Activated CD8-positive, alpha-beta memory T cell treated with anti-CD3 and anti-CD28 coated beads for 24 hours (primary cell): ENCODE measurements at regions not wholly inside any gene's neighbourhood (a gene's known extent, or its start where the extent isn't known, plus 50 kb on each side); places are given as distances from the start of the nearest gene placed in this dataset.

ENCODE experiments used
- DNase-seq: peaks from one replicate; pipeline ENCODE4 v3.0.0-alpha.2; 2020

- DNase-seq: no peak
Observed at GRCh38 chr3:181764544-181764943, 52.8 kb downstream of the SOX2 start.

GRCh38 chr3:181770296-181770695 lies 58.6 kb downstream of the SOX2 start:
- no peak for DNase-seq

- no peak for DNase-seq
Observed at GRCh38 chr3:181771120-181771519, 59.4 kb downstream of the SOX2 start.

- no peak for DNase-seq
Observed at GRCh38 chr3:181772166-181772565, 60.4 kb downstream of the SOX2 start.

GRCh38 chr3:181773921-181774320 lies 62.2 kb downstream of the SOX2 start:
- DNase-seq: no peak

GRCh38 chr3:181782306-181782954 lies 70.7 kb downstream of the SOX2 start:
- no peak for DNase-seq

- no peak for DNase-seq
Observed at GRCh38 chr3:181790561-181790960, 78.8 kb downstream of the SOX2 start.

- DNase-seq: no peak
Observed at GRCh38 chr3:181791056-181791955, 79.6 kb downstream of the SOX2 start.

- DNase-seq: no peak
Observed at GRCh38 chr3:181793006-181793405, 81.3 kb downstream of the SOX2 start.

- DNase-seq: no peak
Observed at GRCh38 chr3:181794011-181794790, 82.5 kb downstream of the SOX2 start.

GRCh38 chr3:181796641-181797040 lies 84.9 kb downstream of the SOX2 start:
- DNase-seq: no peak

- DNase-seq: no peak
Observed at GRCh38 chr3:181797431-181797830, 85.7 kb downstream of the SOX2 start.

GRCh38 chr3:181805703-181806102 lies 94.0 kb downstream of the SOX2 start:
- DNase-seq: no peak

- DNase-seq: no peak
Observed at GRCh38 chr3:181808053-181808452, 96.3 kb downstream of the SOX2 start.

GRCh38 chr3:181823716-181824115 lies 112.0 kb downstream of the SOX2 start:
- no peak for DNase-seq

GRCh38 chr3:181824961-181825360 lies 113.2 kb downstream of the SOX2 start:
- no peak for DNase-seq

GRCh38 chr3:181839039-181839915 lies 127.6 kb downstream of the SOX2 start:
- DNase-seq: no peak

- DNase-seq: no peak
Observed at GRCh38 chr3:181839916-181840297, 128.2 kb downstream of the SOX2 start.

GRCh38 chr3:181844211-181844610 lies 132.5 kb downstream of the SOX2 start:
- no peak for DNase-seq

- DNase-seq: no peak
Observed at GRCh38 chr3:181847276-181847675, 135.6 kb downstream of the SOX2 start.

GRCh38 chr3:181851063-181851462 lies 139.3 kb downstream of the SOX2 start:
- DNase-seq: no peak

- DNase-seq: no peak
Observed at GRCh38 chr3:181855825-181856224, 144.1 kb downstream of the SOX2 start.

GRCh38 chr3:181859518-181859917 lies 147.8 kb downstream of the SOX2 start:
- no peak for DNase-seq
